SHP77 (cell line): ENCODE measurements at regions not wholly inside any gene's neighbourhood (a gene's known extent, or its start where the extent isn't known, plus 50 kb on each side); places are given as distances from the start of the nearest gene placed in this dataset.

Experiments used
- DNase-seq, 2 experiments: peaks; one replicate each; lab custom pipeline; 2025; lab: John Stamatoyannopoulos, UW

DNA sequence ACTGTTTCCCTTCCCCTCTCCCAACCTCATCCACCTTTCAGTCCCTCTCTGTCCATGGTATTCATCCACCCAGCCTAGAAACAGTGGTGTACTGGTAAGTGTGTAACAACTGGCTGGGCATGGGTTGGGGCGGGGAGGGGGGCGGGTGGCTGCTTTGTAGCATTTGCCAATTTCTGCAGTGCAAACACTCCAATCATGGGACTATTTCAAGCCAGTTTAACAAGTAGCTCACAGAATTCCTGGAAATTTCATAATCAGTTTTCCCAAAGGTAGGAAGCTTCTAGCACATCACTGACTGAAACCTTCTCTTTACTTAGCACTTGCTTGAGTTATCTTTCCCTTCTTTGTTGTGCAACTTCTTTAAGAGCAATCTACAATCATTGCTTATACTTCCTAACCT lies 100.8 kb upstream of the WASF3 start:
- DNase-seq: no peak

DNA sequence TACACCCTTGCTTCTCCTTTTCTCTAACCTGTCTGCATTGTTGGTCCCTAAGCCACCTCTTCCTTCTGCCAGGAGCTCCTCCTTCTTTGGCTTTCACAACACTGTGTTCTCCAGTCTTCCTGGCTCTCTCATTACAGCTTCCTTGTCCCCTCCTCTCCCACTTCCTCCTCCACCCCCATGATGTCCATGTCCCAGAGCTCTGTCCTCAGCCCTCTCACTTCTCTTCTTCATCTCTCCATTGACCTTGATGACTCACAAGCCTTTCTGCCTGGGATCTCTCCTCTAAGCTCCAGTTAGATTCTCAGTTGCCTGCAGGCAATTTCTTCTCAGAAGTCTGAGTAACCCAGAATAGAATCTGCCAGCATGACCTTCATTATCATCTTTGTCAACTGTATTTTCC lies 100.3 kb upstream of the WASF3 start:
- no peak for DNase-seq

DNA sequence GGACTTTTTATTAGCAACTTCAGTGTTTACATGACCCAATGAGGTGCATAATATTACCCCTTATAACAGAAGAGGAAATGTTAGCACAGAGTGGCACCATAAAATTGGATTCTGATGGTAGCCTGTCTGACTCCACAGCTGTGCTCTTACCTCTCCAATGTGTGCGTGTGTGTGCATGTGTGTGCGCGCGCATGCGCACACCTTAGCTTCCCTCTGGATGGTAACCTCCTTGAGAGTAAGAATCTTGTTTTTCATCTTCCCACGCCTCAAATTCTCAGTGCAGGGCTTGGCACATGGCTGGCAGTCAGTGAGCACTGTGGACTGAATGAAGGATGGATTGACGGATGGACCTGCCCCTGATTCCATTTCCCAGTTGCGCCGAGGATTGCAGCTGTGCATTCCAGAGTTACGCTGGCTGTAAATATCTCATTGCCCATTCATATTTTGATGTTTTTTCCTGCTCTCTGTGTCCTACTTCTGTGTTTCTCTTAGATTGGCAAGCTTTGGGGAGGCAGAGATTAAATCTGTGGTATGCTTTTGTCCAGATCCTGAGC lies 99.2 kb upstream of the WASF3 start:
- no peak for DNase-seq

DNA sequence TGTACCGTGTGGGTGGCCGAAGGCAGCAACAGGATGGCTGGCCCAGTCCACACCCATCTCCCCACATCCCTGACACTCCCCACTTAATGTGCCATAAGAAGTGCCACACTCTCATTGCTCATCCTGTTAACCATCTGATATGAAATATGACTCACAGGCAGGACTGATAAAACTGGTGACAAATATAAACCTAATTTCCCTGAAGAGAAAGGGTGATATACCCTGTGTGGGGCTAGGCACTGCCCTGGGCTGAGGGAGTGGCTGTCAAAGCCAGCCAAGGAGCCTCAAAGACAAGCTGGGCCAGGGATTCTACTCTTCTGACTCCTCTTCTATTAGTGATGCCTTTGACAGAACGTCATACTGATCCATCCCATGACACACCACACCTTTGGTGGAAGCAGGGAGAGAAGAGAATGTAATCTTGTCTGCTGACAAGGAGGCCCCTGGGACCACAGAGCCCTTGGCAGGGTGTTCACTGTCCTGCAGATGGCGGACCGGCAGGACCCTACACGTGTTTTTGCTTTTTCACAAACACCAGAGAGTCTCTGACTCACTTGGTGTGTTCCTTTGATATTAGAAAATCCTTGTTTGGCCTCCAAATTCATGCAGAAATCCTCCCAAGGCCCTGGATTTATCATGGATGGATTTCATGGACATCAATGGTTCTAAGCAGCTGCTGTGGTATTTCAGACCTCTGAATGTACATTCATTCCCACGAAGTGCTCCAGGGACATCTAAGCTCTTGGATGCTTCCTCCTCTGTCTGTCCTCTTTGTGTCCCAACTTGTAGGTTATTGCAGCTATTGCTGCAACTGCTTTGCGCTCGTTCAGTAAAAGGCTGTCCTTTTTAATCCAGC lies 98.0 kb upstream of the WASF3 start:
- no peak for DNase-seq

DNA sequence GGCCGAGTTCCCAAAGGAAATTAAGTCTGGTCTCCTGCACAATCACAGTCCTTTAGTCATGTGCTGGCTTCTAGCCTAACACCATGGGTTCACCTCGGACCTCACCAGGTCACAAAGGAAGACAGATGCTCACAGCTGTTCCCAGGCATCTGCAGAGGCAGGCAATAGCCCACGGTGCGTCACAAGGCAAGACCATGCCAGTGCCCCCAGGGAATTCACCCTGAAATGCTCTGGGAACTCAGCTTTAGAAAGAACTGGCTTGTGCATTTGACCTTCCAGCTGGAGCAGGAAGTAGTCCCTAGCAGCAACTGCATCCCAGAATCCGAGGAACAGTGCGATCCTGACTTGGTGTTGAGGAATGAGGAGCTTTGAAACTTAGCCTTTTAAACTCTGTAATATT lies 96.8 kb upstream of the WASF3 start:
- DNase-seq: no peak

DNA sequence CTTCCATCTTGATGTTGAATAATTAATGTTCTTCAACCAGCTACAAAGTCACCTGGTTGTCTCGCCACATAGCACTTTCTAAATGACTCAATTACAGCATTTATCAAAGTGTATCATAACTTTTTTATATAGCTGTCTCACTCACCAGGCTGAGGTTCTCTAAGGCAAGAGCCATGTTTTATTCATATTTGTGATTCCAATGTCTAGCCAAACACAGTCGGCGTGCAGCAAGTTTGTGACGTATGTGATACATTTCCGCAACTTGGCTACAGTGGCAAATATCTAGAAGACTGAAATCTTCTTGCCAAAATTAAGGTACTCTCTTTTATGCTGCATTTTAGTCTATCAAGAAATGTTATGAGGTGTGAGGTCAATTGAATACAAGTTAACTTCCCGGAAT lies 94.2 kb upstream of the WASF3 start:
- no peak for DNase-seq

DNA sequence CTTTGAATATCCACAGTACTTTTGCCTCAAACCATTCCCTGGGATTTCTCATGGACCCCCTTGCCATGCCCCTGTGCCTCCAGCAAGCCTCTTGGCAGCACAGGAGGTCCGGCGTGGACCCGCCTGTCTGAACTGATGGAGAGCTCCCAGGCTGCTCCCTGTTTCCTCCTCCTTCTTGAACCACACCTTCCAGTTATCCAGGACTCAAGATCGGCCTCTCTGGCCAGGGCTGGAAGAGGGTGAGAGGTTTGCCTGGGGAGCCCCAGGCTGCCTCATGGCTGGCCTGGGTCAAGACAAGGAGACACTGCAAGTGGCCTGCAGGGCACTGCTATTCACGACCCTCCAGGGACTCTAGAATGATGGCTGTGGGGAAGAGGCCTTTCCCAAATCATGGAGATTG lies 93.6 kb upstream of the WASF3 start:
- DNase-seq: no peak

DNA sequence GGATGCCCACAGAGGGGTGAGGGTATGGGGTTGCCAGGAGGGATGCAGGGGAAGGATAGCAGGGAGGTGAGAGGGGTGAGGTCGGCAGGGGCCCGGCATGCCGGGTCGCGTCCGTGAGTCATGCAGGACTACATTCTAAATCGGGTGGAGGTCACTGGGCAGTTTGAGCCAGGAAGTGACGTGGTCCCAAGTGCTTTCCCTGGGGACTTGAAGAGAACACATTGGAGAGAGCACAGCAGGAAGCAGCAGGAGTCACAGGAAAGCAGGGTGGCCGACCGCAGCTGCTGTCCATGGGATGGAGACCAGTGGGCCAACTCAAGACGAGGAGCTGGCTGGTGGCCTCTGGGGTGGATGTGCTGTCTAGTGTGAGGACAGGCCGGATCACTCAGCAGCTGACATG lies 92.0 kb upstream of the WASF3 start:
- peak in 1 of 2 experiments; percentile 6 for DNase-seq

DNA sequence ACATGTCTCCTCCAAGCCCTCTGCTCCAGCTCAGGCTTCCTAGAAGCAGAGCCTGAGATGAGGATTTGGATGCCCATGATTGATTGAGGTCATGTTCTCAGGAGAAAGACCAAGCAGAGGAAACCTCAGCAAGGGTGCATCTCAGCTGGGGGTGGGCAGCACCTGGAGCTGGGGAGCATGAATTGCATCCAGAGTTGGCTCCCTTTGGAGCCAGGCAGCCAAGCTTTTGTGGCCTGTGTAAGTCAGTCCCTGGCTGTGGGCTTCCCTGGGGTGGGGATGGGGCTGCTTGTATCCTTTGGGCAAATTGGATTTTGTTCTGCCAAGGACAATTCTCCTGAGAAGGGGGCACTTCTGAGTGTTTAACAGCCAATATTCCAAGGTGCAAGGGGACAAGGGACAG lies 91.5 kb upstream of the WASF3 start:
- DNase-seq: no peak

DNA sequence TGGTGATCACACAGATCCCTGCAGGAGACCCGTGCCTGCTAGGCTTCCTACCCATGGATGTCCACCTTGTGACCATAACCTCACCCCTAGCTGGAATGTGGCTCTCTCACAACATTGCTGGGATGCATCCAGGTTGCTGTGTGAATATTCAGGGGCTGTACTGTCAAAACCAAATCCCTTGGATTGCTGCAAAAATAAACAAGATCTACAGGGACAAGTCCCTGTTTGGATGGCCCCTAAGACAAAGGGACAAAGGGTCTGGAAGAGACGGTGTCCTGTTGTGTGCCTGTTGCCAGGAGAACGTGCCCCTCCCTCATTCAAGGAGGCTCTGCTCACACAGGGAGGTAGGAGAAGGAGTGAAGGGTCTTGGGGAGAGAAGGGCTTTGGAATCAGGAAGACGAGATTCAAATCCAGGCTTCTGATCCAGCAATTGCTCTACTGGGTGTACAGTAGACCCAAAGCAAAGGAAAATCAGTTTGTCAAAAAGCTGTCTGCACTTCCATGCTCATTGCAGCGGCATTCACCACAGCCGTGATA lies 89.2 kb upstream of the WASF3 start:
- DNase-seq: no peak

DNA sequence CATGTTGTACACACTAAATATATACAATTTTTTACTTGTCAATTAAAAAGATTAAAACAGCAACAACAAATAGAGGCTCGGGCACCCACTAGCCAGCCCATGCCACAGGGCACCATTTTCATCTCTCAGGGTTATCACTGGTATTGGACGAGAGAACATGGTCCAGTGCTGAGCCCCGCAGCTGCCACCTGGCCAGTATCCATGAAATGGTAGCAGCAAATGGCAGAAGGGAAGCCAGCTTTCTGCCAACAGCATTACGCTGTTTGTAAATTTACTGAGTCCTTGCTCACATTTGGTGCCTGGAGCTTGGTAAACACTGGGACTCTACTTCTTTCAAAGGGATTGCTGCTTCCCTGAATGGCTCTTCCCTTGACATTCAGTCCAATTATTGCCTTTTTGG lies 87.9 kb upstream of the WASF3 start:
- no peak for DNase-seq

DNA sequence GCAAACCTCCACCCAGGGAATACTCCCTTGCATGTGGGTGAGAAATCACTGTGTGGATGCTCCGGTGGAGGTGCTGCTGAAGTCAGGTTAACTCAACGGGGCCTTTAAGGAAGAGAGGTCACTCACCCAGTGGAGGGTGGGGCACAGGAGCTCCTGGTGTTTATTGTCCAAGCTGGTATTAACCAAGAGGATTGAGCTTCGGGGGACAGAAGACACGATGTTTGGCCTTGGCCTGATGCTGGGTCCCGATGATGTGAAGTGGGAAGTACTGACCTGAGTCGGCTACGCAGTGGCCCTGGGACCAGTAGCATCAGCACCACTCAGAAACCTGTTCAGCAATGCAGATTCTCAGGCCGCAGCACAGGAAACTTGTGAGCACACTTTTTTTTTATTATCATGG lies 85.7 kb upstream of the WASF3 start:
- DNase-seq: no peak

DNA sequence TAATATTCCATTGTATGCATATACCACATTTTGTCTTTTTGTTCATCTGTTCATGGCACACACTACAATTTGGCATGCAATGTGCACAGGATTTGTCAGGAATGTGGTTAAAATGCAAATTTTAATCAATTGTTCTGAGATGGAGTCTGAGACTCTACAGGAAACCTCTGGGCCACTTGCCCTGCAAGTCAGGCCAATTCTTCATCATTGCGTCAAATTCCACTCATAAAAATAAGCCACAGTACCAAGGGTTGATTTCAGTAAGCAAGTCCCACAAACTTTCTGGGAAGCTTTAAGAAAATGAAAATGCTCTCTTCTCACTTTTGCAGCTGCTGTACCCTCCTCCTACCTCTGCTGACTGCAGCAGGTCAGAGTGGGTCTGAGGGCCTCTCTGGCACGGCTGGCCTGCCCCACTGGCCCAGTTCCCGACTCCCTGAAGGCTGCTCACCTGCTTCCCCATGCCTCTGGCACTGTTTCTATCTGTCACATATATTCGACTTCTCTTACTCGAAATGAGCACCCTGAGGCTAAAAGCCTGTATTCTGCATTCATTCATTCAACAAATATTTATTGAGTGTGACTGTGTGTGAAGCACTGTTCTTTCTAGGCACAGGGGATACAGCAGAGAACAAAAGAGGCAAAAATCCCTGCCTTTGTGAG lies 83.8 kb upstream of the WASF3 start:
- no peak for DNase-seq

DNA sequence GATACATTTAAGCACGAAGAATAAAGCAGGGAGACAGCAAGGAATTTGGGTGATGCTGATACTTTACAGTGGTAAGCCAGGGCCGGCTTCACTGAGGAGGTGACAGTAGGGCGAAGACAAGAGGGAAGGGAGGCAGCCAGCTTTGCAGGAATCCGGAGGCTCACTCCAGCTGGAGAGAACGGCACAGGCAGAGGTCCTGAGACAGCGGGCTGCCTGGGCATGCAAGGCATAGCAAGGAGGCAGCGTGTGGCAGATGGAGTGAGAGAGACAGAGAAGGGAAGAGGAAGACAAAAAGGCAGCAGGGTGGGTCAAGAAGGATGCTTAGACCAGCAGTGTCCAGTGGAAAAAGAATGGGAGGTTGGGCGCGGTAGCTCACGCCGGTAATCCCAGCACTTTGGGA lies 83.2 kb upstream of the WASF3 start:
- DNase-seq: no peak

DNA sequence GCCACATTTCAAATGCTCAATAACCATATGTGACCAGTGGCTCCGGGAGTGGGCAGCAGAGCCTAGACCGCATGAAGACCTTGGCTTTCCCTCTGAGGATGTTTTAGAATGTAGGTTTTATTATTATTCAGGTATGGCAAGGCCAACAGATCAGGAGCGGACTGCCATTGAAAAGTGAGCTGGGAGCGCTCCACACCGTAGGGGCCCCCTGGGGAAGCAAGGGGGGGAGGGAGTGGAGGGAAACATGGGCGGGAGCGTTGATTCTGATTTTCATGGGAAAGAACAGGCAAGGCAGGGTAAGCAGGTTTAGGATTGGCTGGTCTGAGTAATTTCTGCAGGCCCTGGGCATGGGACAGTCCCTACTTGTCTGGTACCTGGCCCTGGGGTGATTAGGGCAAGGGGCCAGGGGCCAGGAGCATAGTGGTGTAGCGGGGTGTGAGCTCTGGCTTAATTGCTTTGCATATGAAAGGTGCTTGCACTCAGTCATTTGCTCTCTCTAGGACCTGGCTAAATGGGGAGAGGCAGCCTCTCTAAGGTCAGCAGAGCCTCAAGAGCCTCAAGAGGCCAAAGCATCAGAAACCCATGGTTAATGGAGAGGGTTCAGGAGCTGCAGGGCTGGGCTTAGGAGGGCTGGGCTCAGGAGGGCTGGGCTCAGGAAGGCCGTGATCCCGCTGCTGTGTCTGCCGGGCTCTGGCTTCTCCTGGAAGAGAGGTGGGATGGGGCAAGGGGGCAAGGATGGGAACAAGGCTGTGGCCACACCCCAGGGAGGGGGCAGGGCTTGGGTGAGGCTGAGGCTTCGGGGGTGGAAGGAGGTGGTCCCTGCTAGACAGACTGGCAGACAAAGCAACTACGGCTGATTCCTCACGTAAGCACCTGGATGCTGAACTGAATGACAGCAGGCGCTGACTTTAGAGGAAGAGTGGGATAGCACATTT lies 82.0 kb upstream of the WASF3 start:
- DNase-seq: no peak

DNA sequence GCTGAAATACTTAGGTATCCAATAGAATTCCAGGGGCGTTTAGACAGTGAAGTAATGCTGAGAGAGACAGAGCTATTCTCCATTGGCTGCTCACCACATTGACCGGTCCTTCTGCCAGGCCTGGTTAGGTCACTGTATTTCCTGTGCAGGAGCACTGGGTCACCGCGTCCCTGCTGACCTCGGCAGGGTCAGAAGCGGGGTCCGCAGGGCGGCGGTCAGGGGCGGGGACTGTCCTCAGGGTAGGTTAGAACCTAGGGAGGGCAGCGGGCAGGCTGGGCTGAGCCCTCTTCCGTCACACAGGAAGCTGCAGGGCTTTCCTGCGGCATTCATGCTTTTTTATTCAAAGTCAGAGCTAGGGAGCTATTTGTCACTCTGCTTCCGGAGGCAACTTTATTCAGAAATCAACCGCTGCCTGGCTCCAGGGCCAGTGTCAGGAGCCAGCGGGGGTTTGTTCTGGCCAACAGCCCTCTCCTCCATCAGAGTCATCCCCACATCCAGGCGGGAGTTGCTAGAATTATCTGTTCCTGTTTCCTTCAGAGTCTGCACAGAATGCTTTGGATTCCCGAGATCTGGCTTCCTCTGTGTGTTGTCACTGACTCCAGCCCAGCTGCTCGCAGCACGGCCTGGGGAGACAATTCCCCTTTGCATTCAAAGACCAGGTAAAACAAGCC lies 81.2 kb upstream of the WASF3 start:
- no peak for DNase-seq

DNA sequence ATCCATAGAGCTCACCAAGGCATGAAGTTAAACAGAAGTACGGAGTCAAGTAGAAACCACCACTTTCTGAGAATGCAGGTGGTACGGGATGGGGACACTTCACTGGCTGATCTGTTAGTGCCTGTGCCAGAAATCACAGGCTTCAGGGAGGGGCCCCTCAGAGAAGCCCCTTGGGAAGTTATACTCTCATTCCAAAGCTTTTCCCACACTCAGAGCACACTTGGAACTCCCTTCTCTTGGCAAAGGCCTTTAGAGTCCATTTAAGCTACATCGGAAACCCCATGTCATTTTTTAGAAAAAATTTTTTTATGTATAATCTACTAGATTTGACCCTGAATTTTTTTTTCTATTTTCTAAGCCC lies 80.7 kb upstream of the WASF3 start:
- DNase-seq: no peak

DNA sequence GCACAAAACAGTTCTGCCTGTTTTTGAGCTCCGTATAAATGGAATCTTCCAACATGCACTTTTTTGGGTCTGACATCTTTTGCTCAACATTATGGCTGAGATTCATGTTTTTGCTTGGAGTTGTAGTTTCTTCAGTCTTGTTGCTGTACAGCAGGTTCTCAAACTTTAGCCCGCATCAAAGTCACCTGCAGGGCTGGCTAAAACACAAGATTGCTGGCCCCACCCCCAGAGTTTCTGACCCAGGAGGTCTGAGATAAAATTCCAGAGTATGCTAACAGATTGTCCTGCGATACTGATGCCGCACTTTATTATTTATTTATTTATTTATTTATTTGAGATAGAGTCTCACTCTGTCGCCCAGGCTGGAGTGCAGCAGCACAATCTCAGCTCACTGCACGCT lies 79.8 kb upstream of the WASF3 start:
- DNase-seq: no peak

DNA sequence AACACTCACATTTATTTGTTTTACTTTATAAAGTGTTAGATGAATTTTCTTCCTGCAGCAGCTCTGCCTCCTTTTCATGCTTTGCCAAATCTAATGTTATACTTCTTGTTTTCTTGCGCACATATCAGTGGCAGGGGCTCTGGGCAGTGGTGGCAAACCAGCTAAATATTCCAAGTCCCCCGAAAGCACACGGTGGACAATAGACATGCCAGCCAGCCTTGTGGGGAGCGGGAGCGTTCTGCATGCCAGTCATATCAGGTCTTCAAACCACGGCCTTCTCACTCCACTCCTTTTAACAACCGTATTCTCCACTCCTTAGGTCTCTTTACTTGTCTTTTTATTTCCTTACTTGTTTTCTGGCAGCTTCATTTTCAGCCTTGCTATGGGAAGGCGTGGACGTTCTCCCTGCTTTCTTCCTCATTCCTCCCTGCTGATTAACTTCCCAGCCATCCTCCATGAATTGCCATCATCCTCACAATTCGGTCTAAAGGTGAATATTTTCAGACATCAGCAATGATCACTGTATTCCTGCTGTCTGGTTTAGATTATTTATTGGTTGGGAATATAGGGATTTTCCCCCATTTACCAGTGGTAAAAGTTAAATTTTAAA lies 77.1 kb upstream of the WASF3 start:
- DNase-seq: no peak

DNA sequence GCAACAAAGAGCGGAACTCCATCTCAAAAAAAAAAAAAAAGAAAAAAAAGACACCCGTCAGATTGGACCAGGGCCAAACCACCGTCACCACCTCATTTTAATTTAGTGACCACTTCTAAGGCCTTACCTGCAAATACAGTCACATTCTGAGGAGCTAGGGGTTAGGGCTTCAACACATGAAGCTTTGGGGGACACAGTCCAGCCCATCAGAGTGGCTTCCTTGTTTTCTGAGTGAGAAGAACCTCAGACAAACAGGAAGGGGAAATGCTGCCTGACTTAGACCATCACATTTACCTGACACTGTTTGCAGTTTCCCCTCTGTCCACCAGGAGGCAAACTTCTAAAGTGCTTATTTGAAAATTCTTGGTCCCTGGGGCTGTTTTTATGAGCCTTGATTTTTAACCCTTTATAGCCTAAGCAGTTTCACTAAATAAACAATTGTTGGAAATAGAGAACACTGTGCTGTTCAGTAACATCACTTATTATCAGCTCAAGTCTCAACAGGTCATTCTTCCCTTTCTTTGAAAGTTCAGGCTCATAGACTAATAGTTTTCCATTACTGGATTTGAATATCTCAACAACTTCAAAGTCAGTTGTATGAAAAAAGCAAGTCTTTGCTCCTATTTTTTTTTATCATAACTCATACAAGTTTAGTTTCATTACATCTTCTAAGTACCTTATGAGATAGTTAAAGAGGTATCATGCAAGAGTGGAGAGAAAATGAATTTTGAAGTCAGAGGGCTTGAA lies 74.9 kb upstream of the WASF3 start:
- DNase-seq: peak; percentile 23 to 47
